ENCODE measurements at regions not wholly inside any gene's neighbourhood (a gene's known extent, or its start where the extent isn't known, plus 50 kb on each side); places are given as distances from the start of the nearest gene placed in this dataset.

DNA sequence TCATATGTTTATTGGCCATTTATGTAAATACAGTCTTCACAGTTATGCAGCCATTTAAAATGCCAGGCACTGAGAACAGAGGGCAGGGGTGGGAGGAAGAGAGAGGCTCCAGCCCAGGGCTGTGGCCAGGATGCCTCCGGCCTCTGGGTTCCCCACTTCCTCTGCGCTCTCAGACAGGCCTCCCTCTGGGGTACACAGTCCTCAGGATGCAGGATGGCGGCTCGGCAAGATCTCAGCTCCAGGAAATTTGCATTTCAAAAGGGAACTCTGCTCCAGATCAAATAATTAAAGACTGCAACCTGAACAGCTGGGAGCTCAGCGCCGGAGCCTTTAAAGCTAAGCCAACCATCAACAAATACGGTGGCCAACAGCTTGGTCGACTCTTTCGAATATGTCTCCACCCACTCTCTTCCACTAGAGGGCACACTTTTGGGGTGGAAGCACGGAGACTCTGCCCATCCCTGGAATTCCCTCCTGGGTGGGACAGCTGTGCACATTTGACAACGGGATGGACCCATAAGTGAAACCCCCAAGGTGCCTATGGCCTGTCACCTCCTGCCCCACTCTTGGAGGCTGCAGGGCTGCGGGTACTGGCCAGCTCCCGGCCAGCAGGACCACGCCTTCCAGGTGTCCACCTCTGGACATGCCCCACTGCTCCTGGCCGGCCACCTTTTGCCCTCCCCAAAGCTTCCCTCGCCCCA, 1044.7 kb downstream of the BRD1 start:
- Histone ChIP-seq H3K4me1 (ENCODE audit: control insufficient read depth, insufficient read depth, low read length, poor library complexity, severe bottlenecking) (no peaks in the 10 kb centered on the region), H3K27ac (ENCODE audit: insufficient read depth, low read length, poor library complexity, severe bottlenecking) (no peak overlapping the region), H3K36me3 (ENCODE audit: control insufficient read depth, insufficient read depth, low read length) (no peaks in the 10 kb centered on the region), H3K27me3 (ENCODE audit: control insufficient read depth, insufficient read depth, low read length) (no peaks in the 10 kb centered on the region), H3K9me3 (ENCODE audit: control insufficient read depth in 2 of 2, low read length in 2 of 2) (no peaks in the 10 kb centered on the region), H3K4me3 (ENCODE audit: low read depth, low read length) (no peak overlapping the region)
- Mint-ChIP-seq H3K4me1 (no peaks in the 10 kb centered on the region), H3K4me3 (no peak overlapping the region), H3K9me3 (peaks cover 0 to 4% (median 0%) of the 10 kb centered on the region in 7 donors), H3K36me3 (no peaks in the 10 kb centered on the region), H3K27me3 (no peaks in the 10 kb centered on the region), H3K27ac (no peak overlapping the region)
- ATAC-seq (ENCODE audit: low read depth in 2 of 2) (no peak), DNase-seq (no peak)

DNA sequence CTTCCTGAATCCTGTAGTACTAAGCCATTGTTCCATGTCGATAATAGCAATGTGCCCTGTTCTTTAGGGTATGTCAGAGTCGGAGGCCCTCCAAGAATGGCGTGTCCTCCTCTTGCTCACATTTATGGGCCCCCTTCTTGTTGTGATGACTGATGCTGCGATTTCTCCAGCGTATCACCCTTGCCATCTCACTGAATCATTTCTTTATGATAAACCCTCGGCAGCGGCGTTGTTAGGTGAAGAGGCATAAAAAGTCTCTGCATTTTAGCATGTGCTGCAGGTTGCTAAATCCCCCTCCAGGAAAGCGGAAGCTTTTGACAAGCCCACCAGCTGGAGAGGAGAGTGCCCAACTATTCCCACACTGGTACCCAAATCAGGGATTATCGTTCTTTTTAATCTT, 1045.3 kb downstream of the BRD1 start:
- Mint-ChIP-seq H3K36me3 (no peaks in the 10 kb centered on the region), H3K27ac (no peak overlapping the region), H3K4me3 (peak overlapping the region in 1 of 4 donors; percentile 47), H3K27me3 (no peaks in the 10 kb centered on the region), H3K4me1 (no peaks in the 10 kb centered on the region), H3K9me3 (peaks cover 0 to 7% (median 0%) of the 10 kb centered on the region in 7 donors)
- Histone ChIP-seq H3K36me3 (ENCODE audit: control insufficient read depth, insufficient read depth, low read length) (no peaks in the 10 kb centered on the region), H3K9me3 (ENCODE audit: control insufficient read depth in 2 of 2, low read length in 2 of 2) (peaks cover 0 to 4% of the 10 kb centered on the region in 2 experiments), H3K4me3 (ENCODE audit: low read depth, low read length) (no peak overlapping the region), H3K27me3 (ENCODE audit: control insufficient read depth, insufficient read depth, low read length) (no peaks in the 10 kb centered on the region), H3K27ac (ENCODE audit: insufficient read depth, low read length, poor library complexity, severe bottlenecking) (no peak overlapping the region), H3K4me1 (ENCODE audit: control insufficient read depth, insufficient read depth, low read length, poor library complexity, severe bottlenecking) (no peaks in the 10 kb centered on the region)
- ATAC-seq (ENCODE audit: low read depth in 2 of 2) (no peak), DNase-seq (no peak)

GRCh38 chr22:48781868-48782267, 1045.8 kb downstream of the BRD1 start:
- DNase-seq, result no peak

DNA sequence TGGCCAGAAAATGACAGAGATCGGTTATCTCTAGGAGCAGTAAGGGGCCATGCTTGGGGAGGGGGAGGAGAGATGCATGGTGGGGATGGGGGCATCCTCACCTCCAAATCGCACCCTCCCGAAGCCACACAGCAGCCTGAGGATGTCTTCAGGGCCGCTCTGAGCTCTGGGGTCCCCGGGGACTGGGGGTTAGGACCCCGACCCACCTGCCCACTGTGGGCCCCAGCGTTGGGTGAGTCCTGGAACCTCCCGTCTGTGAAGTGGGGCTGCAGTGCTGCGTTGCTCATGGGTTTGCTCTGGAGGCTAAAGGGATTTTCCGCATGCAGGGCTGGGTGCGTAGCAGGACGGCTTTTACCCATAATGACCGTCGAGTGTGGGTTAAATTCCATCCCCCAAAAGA, 1046.3 kb downstream of the BRD1 start:
- Histone ChIP-seq H3K36me3 (ENCODE audit: control insufficient read depth, insufficient read depth, low read length) (no peaks in the 10 kb centered on the region), H3K4me3 (ENCODE audit: low read depth, low read length) (no peak overlapping the region), H3K27me3 (ENCODE audit: control insufficient read depth, insufficient read depth, low read length) (no peaks in the 10 kb centered on the region), H3K4me1 (ENCODE audit: control insufficient read depth, insufficient read depth, low read length, poor library complexity, severe bottlenecking) (no peaks in the 10 kb centered on the region), H3K27ac (ENCODE audit: insufficient read depth, low read length, poor library complexity, severe bottlenecking) (no peak overlapping the region), H3K9me3 (ENCODE audit: control insufficient read depth in 2 of 2, low read length in 2 of 2) (peaks cover 5 to 12% of the 10 kb centered on the region in 2 experiments)
- H3K27me3 Mint-ChIP-seq, result no peaks in the 10 kb centered on the region
- no peaks in the 10 kb centered on the region for H3K4me1 Mint-ChIP-seq
- DNase-seq (no peak), ATAC-seq (ENCODE audit: low read depth in 2 of 2) (no peak)
- H3K4me3 Mint-ChIP-seq, result no peak overlapping the region
- H3K27ac Mint-ChIP-seq, result no peak overlapping the region
- no peaks in the 10 kb centered on the region for H3K36me3 Mint-ChIP-seq
- peaks cover 2 to 9% (median 4%) of the 10 kb centered on the region in 7 donors for H3K9me3 Mint-ChIP-seq

More at GRCh38 chr22:48781868-48782267, 1045.8 kb downstream of the BRD1 start:
- Histone ChIP-seq H3K27ac (ENCODE audit: insufficient read depth, low read length, poor library complexity, severe bottlenecking) (no peak overlapping the region), H3K4me1 (ENCODE audit: control insufficient read depth, insufficient read depth, low read length, poor library complexity, severe bottlenecking) (no peaks in the 10 kb centered on the region), H3K27me3 (ENCODE audit: control insufficient read depth, insufficient read depth, low read length) (no peaks in the 10 kb centered on the region), H3K36me3 (ENCODE audit: control insufficient read depth, insufficient read depth, low read length) (no peaks in the 10 kb centered on the region), H3K9me3 (ENCODE audit: control insufficient read depth in 2 of 2, low read length in 2 of 2) (peaks cover 0 to 8% of the 10 kb centered on the region in 2 experiments), H3K4me3 (ENCODE audit: low read depth, low read length) (no peak overlapping the region)
- ATAC-seq (ENCODE audit: low read depth in 2 of 2), result no peak
- no peaks in the 10 kb centered on the region for H3K36me3 Mint-ChIP-seq
- peaks cover 0 to 9% (median 3%) of the 10 kb centered on the region in 7 donors for H3K9me3 Mint-ChIP-seq
- no peak overlapping the region for H3K27ac Mint-ChIP-seq
- no peak overlapping the region for H3K4me3 Mint-ChIP-seq
- no peaks in the 10 kb centered on the region for H3K4me1 Mint-ChIP-seq
- H3K27me3 Mint-ChIP-seq, result no peaks in the 10 kb centered on the region

DNA sequence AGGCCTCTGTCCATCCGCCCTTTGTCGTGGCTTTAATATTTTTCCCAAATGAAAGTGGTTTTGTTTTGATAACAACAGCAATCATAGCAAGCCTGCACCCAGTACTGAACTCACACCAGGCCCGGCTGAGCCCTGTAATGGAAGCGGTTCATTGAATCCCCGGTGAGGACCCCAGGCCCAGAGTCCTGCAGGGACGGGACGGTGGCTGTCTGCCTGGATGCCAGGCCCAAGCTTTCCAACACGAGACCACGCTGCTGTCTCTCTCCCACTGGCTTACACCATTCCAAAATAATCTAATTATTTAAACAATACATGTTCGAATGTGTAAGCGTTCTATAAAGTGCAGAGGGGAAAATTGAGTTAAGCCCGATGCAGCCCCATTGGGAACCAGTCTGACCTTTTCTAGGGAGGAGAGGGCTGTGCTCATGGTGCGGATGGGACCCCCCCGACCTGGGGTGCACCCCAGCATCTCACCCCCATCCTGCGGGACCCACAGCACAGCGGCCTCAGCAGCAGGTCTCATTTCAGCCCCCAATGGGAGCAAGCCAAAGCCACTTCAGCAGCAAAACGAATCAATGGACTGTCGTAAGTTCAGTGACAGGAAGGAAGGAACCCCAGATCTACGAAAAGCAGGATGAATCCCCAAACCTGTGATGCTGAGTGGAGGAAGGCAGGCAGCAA, 1046.9 kb downstream of the BRD1 start:
- ATAC-seq (ENCODE audit: low read depth in 2 of 2), result no peak
- no peak for DNase-seq
- Histone ChIP-seq H3K4me3 (ENCODE audit: low read depth, low read length) (no peak overlapping the region), H3K27me3 (ENCODE audit: control insufficient read depth, insufficient read depth, low read length) (no peaks in the 10 kb centered on the region), H3K9me3 (ENCODE audit: control insufficient read depth in 2 of 2, low read length in 2 of 2) (peaks cover 9 to 14% of the 10 kb centered on the region in 2 experiments), H3K4me1 (ENCODE audit: control insufficient read depth, insufficient read depth, low read length, poor library complexity, severe bottlenecking) (no peaks in the 10 kb centered on the region), H3K27ac (ENCODE audit: insufficient read depth, low read length, poor library complexity, severe bottlenecking) (no peak overlapping the region), H3K36me3 (ENCODE audit: control insufficient read depth, insufficient read depth, low read length) (no peaks in the 10 kb centered on the region)
- Mint-ChIP-seq H3K4me1 (no peaks in the 10 kb centered on the region), H3K36me3 (no peaks in the 10 kb centered on the region), H3K27me3 (no peaks in the 10 kb centered on the region), H3K9me3 (peaks cover 3 to 9% (median 4%) of the 10 kb centered on the region in 7 donors), H3K4me3 (no peak overlapping the region), H3K27ac (no peak overlapping the region)

DNA sequence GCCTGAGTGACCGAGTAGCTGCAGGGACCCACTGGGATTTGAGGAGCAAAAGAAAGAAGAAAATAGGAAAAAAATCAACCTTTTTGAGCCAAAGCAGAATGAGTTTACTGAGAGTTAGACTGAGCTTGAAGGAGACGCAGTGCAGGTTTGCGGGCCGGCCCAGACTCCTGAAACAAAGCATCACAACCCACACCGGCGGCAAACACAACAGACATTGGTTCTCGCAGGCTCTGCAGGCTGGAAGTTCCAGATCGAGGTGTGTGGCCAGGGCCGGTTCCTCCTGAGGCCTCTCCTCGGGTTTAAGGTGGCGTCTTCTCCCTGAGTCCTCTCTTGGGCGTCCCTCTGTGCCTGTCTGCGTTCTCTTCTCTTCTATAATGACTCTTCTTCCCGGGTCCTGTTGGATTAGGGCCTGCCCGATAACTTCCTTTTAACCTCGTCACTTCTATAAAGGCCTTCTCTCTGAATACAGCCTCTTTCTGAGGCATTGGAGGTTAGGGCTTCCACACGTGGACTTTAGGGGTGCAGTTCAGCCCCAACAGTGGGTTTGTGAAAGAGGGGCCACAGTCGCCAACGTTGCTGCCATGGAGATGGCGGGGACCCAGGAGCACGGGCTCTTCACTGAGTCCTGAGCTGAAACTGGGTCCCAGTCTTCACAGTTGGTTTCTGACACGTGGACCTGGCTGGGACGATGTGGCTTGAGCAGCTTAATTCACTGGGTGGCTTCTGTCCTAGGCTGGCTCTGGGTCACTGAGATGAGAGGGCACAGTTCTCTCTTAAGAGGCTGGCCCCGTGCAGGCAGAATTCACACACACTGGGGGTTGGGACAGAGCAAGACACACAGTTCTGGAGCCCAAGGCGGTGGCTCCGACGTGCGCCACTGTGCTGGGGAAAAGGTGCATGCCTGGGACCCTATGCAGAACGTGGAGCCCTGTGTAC, 1047.7 kb downstream of the BRD1 start:
- no peaks in the 10 kb centered on the region for H3K4me1 Mint-ChIP-seq
- peaks cover 3 to 9% (median 4%) of the 10 kb centered on the region in 7 donors for H3K9me3 Mint-ChIP-seq
- Histone ChIP-seq H3K9me3 (ENCODE audit: control insufficient read depth in 2 of 2, low read length in 2 of 2) (peaks cover 9 to 14% of the 10 kb centered on the region in 2 experiments), H3K27ac (ENCODE audit: insufficient read depth, low read length, poor library complexity, severe bottlenecking) (no peak overlapping the region), H3K4me1 (ENCODE audit: control insufficient read depth, insufficient read depth, low read length, poor library complexity, severe bottlenecking) (no peaks in the 10 kb centered on the region), H3K4me3 (ENCODE audit: low read depth, low read length) (no peak overlapping the region), H3K27me3 (ENCODE audit: control insufficient read depth, insufficient read depth, low read length) (no peaks in the 10 kb centered on the region), H3K36me3 (ENCODE audit: control insufficient read depth, insufficient read depth, low read length) (no peaks in the 10 kb centered on the region)
- DNase-seq (no peak), ATAC-seq (ENCODE audit: low read depth in 2 of 2) (no peak)
- H3K4me3 Mint-ChIP-seq, result no peak overlapping the region
- no peaks in the 10 kb centered on the region for H3K27me3 Mint-ChIP-seq
- H3K27ac Mint-ChIP-seq, result no peak overlapping the region
- no peaks in the 10 kb centered on the region for H3K36me3 Mint-ChIP-seq

DNA sequence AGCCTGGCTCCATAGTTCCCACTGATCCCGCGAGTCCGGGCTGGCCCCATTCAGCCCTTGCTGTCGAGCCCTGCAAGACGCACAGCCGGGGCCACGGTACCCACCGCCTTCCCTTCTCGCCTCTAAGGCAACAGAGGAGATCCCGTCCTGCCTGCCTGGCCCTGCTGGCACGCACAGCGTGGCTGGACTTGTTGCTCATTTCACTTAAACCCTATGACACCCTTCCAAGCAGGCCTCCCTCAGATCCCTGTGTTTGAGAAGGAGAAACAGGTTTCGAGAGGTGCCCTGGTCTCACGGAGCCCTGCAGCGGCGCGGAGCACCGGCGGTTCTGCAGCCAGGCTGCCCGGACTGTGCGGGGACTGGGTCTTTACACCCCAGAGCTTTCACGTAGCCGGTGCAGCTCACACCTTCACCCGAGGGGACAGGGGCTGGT, 1048.4 kb downstream of the BRD1 start:
- ATAC-seq (ENCODE audit: low read depth in 2 of 2) (no peak), DNase-seq (no peak)
- Mint-ChIP-seq H3K4me1 (no peaks in the 10 kb centered on the region), H3K36me3 (no peaks in the 10 kb centered on the region), H3K27me3 (no peaks in the 10 kb centered on the region), H3K4me3 (no peak overlapping the region), H3K27ac (no peak overlapping the region), H3K9me3 (peaks cover 3 to 9% (median 4%) of the 10 kb centered on the region in 7 donors)
- Histone ChIP-seq H3K27ac (ENCODE audit: insufficient read depth, low read length, poor library complexity, severe bottlenecking) (no peak overlapping the region), H3K9me3 (ENCODE audit: control insufficient read depth in 2 of 2, low read length in 2 of 2) (peaks cover 9 to 14% of the 10 kb centered on the region in 2 experiments), H3K4me1 (ENCODE audit: control insufficient read depth, insufficient read depth, low read length, poor library complexity, severe bottlenecking) (no peaks in the 10 kb centered on the region), H3K27me3 (ENCODE audit: control insufficient read depth, insufficient read depth, low read length) (no peaks in the 10 kb centered on the region), H3K4me3 (ENCODE audit: low read depth, low read length) (no peak overlapping the region), H3K36me3 (ENCODE audit: control insufficient read depth, insufficient read depth, low read length) (no peaks in the 10 kb centered on the region)
